ENCODE measurements at regions not wholly inside any gene's neighbourhood (a gene's known extent, or its start where the extent isn't known, plus 50 kb on each side); places are given as distances from the start of the nearest gene placed in this dataset.

DNA sequence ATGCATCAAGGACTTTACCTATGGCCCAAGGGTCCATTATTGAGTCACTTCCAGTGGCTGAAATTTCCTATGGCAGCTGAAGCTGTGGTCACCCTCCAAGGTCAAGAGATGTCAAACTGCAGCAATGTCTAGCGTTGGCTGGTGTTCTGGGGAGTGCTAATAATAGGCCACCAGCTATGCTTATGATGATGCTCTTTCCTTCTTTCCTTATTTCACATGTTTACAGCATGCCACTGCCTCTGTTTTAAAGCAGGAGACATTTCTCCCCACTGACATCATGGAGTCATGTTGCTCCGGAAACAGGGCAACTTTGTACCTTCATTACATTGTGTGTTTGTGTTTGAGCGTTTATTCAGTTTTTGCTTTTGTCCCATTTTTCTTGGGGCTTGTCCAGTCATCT, 62.6 kb upstream of the CYYR1 start:
- TF ChIP-seq, protein P1, sequence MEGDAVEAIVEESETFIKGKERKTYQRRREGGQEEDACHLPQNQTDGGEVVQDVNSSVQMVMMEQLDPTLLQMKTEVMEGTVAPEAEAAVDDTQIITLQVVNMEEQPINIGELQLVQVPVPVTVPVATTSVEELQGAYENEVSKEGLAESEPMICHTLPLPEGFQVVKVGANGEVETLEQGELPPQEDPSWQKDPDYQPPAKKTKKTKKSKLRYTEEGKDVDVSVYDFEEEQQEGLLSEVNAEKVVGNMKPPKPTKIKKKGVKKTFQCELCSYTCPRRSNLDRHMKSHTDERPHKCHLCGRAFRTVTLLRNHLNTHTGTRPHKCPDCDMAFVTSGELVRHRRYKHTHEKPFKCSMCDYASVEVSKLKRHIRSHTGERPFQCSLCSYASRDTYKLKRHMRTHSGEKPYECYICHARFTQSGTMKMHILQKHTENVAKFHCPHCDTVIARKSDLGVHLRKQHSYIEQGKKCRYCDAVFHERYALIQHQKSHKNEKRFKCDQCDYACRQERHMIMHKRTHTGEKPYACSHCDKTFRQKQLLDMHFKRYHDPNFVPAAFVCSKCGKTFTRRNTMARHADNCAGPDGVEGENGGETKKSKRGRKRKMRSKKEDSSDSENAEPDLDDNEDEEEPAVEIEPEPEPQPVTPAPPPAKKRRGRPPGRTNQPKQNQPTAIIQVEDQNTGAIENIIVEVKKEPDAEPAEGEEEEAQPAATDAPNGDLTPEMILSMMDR (IDR thresholded peaks at IDR 0.05) = no peak
- TF ChIP-seq EZH2 (IDR thresholded peaks at IDR 0.05) (no peak), EZH2phosphoT487 (IDR thresholded peaks at IDR 0.05) (no peak)
